GM10248 (cell line): ENCODE measurements at regions not wholly inside any gene's neighbourhood (a gene's known extent, or its start where the extent isn't known, plus 50 kb on each side); places are given as distances from the start of the nearest gene placed in this dataset.
"Not testable (repeated sequence)": the region's sequence is repeated elsewhere in the genome, so short reads cannot be mapped to it uniquely, and the experiment has no call there.

ENCODE experiments used
- CTCF ChIA-PET: fragments of 300-600 bp; sonication (Branson Sonifier 250); formaldehyde crosslinking; extraction: SDS; loops from one replicate; lab custom pipeline; 2021; ENCODE audit warnings: antibody characterized with exemption; lab: Yijun Ruan, JAX
- POLR2A ChIA-PET: fragments of 350-650 bp; sonication (Branson Sonifier 250); formaldehyde crosslinking; extraction: SDS; loops from one replicate; lab custom pipeline; 2020; ENCODE audit warnings: antibody characterized with exemption; lab: Yijun Ruan, JAX
- DNase-seq: peaks from one replicate; pipeline ENCODE4 v3.0.0; 2012; ENCODE audit errors: extremely low spot score
- TF ChIP-seq, protein P1 (sequence below): IDR thresholded peaks from 2 replicates; pipeline ENCODE4 v1.5.1; 2012; ENCODE audit warnings: mild to moderate bottlenecking, low read depth; ENCODE audit errors: extremely low read depth, missing control alignments, control extremely low read depth

DNA sequence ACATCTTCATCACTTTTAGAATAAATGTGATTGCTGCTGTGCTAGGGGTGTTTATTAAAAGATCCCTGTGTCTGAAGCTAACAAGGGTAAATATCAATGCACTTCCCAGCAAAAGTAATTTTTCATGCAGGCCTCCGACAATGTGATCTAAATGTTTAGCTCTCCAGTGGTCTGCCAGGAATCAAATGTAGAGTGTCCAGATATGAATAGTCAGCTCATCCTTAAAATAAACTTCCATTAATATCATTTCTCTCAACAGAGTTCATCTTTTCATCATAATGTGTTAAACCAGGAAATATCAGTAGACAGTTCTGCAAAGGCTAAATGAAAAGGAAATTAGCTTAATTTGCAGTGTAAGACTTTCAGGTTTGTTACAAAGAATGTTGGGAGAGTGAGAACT, 102.2 kb upstream of the EGFL6 start:
- ChIA-PET POLR2A (no interaction called here), CTCF (interaction anchor here (1.4 to 1.9 kb wide), 3 partner anchors 20 to 197 kb away, joined by 3 to 4 read pairs (median 3); no protein-coding TSS in a partner anchor)
- no peak for DNase-seq
- TF ChIP-seq, protein P1, sequence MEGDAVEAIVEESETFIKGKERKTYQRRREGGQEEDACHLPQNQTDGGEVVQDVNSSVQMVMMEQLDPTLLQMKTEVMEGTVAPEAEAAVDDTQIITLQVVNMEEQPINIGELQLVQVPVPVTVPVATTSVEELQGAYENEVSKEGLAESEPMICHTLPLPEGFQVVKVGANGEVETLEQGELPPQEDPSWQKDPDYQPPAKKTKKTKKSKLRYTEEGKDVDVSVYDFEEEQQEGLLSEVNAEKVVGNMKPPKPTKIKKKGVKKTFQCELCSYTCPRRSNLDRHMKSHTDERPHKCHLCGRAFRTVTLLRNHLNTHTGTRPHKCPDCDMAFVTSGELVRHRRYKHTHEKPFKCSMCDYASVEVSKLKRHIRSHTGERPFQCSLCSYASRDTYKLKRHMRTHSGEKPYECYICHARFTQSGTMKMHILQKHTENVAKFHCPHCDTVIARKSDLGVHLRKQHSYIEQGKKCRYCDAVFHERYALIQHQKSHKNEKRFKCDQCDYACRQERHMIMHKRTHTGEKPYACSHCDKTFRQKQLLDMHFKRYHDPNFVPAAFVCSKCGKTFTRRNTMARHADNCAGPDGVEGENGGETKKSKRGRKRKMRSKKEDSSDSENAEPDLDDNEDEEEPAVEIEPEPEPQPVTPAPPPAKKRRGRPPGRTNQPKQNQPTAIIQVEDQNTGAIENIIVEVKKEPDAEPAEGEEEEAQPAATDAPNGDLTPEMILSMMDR: no peak

DNA sequence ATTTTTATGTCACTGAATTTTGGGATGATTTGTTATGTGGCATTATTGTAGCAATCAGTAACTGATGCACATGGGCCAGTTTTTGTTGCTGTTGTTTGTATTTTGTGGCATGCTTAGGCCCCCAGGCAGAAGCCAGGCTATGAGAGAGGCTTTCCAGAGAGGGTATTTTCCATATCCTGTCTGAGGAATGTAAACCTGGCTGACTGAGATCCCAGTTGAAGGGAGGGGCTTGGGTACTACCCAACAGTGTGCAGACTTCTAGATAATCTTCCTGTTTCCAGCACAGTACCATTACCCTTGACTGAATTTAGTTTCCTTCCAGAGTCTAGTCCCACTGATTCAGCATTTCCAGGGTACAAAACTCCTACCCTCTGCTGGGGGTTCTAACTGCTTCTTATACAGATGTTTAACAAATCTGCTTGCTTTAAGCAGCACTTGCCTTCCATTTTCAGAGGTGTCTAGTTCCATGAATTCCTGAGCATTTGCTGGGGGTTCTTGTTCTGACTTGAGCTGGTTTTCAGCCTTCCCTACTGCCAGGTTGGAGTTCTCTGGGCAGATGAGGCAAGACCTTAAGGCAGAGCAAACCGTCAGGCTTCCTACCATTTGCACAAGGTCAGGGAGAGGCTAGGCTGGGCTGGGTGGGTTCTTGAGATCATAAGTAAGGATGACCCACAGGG, 104.7 kb upstream of the EGFL6 start:
- CTCF ChIA-PET: no interaction called here
- no peak for DNase-seq
- TF ChIP-seq, protein P1: no peak

DNA sequence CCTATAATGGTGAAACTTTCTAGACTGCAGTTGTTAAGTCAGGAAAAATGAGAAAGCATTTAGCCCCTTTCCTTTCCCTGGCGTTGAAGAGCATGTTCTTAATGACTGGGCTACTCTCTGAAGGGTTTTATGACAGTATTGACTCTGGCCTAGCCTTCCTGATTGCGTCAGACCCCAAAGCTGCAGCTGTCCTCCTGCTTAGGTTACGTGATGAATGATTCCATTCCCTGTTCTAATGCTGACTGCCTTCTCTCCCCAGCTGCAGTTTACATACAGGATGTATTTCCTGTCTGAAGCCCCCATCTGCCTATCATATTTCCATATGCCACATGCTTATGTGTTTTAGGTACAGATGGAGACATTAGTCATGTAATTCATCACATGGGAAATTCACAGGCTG, 105.8 kb upstream of the EGFL6 start:
- ChIA-PET POLR2A (no interaction called here), CTCF (no interaction called here)
- DNase-seq: no peak
- TF ChIP-seq, protein P1: no peak

More for the DNA sequence above, 104.7 kb upstream of the EGFL6 start:
- POLR2A ChIA-PET: no interaction called here

GRCh38 chrX:13452283-13452682, 117.1 kb upstream of the EGFL6 start:
- POLR2A ChIA-PET: no interaction called here
- CTCF ChIA-PET: interaction anchor here (0.9 to 1.5 kb wide), 2 partner anchors 12 to 19 kb away, joined by 3 read pairs; no protein-coding TSS in a partner anchor
- no peak for DNase-seq
- TF ChIP-seq, protein P1: no peak

- TF ChIP-seq, protein P1: no peak
- ChIA-PET CTCF (interaction anchor here (1.2 kb wide), 1 partner anchor 39 kb away, joined by 3 read pairs; no protein-coding TSS in a partner anchor), POLR2A (no interaction called here)
- no peak for DNase-seq
These were observed 120.0 kb upstream of the EGFL6 start for GRCh38 chrX:13449441-13449840.

DNA sequence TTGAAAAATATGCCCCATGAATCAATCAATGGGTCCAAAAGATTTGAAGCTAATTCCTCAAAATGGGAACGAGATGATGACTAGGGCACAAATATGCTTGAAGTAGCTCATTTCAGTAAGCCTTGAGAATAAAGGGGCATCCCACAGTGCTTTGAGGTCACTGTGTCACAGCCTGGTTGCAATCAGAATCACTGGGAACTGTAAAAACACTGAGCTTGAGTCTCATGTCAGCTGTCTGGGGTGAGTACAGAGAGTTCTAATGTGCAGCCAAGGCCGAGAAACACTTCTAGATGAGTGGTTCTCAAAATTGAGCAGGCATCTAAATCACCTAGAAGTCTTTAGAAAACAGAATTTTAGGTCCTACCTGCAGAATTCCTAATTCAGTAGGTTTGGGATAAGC, 120.5 kb upstream of the EGFL6 start:
- ChIA-PET POLR2A (no interaction called here), CTCF (interaction anchor here (1.2 kb wide), 1 partner anchor 39 kb away, joined by 3 read pairs; no protein-coding TSS in a partner anchor)
- no peak for DNase-seq
- TF ChIP-seq, protein P1: no peak

DNA sequence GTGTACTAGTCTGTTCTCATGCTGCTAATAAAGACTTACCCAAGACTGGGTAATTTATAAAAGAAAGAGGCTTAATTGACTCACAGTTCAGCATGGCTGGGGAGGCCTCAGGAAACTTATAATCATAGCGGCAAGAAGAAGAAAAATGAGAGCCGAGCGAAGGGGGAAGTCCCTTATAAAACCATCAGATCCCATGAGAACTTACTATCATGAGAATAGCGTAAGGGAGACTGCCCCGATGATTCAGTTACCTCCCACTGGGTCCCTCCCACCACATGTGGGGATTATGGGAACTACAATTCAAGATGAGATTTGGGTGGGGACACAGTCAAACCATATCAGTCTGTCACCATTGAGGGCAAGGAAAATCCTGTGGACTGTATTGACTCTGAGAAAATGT, 121.8 kb upstream of the ATXN3L start:
- POLR2A ChIA-PET, CTCF ChIA-PET, DNase-seq: not testable (repeated sequence)
